ENCODE measurements at regions not wholly inside any gene's neighbourhood (a gene's known extent, or its start where the extent isn't known, plus 50 kb on each side); places are given as distances from the start of the nearest gene placed in this dataset.

DNA sequence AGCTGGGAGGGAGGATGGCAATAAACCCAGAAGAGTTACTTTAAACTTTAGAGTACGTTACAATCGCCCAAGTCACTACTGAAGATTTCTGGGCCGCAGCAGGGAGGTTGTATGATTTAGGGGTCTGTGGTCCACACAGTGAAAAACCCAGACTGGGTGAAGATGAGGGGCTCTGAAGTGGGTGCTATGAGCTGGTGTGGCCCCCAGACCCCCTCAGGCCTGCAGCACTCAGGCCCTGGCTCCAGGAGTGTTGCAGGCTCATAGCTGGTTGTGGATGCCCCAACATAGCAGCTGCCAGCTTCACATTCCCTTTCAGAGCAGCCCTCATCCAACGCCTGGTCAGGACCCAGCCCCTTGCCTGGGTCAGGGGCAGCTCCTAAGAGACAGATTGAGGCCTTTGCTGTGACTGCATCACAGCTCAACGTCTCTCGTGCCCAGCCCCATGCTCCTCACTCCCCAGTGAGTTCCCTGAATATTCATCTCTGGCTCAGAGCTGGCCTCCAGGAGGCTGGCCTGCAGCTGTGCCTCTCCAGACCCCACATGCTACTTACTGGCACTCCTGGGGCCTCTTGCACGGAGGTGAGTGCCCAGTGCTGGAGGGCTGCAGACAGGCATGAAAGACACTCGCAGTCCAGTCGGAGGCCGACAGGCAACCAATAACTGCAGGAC lies 94.5 kb upstream of the MYCN start:
- no peaks in the 10 kb centered on the region for H3K36me3 Mint-ChIP-seq (ENCODE audit: low read depth)
- peaks cover 3% of the 10 kb centered on the region for H3K9me3 Mint-ChIP-seq
- H3K4me1 Mint-ChIP-seq (ENCODE audit: low read depth) = no peaks in the 10 kb centered on the region
- ChIA-PET CTCF (no interaction called here), POLR2A (no interaction called here)
- ATAC-seq (ENCODE audit: poor library complexity) (no peak), DNase-seq (no peak)
- H3K4me1 ChIP-seq (ENCODE audit: insufficient read depth, low read length) = no peaks in the 10 kb centered on the region
- H3K27me3 Mint-ChIP-seq = no peaks in the 10 kb centered on the region
- peaks cover 5 to 30% of the 10 kb centered on the region in 2 experiments for H3K9me3 ChIP-seq (ENCODE audit: control insufficient read depth in 1 of 2, insufficient read depth in 1 of 2, low read length in 2 of 2)
- no peak overlapping the region for H3K27ac Mint-ChIP-seq
- TF ChIP-seq, protein P1, sequence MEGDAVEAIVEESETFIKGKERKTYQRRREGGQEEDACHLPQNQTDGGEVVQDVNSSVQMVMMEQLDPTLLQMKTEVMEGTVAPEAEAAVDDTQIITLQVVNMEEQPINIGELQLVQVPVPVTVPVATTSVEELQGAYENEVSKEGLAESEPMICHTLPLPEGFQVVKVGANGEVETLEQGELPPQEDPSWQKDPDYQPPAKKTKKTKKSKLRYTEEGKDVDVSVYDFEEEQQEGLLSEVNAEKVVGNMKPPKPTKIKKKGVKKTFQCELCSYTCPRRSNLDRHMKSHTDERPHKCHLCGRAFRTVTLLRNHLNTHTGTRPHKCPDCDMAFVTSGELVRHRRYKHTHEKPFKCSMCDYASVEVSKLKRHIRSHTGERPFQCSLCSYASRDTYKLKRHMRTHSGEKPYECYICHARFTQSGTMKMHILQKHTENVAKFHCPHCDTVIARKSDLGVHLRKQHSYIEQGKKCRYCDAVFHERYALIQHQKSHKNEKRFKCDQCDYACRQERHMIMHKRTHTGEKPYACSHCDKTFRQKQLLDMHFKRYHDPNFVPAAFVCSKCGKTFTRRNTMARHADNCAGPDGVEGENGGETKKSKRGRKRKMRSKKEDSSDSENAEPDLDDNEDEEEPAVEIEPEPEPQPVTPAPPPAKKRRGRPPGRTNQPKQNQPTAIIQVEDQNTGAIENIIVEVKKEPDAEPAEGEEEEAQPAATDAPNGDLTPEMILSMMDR (IDR thresholded peaks at IDR 0.05) = no peak
- no peak overlapping the region for H3K4me3 ChIP-seq (ENCODE audit: low read length)
- no peak overlapping the region for H3K27ac ChIP-seq (ENCODE audit: low read depth in 1 of 2, low read length in 2 of 2)
- no peaks in the 10 kb centered on the region for H3K36me3 ChIP-seq (ENCODE audit: insufficient read depth, low read length)
- intact Hi-C loops (cut with DNase I, micrococcal nuclease) = no loop called here
- H3K4me3 Mint-ChIP-seq = no peak overlapping the region
- no peaks in the 10 kb centered on the region for H3K27me3 ChIP-seq (ENCODE audit: control insufficient read depth in 1 of 2, insufficient read depth in 2 of 2, low read length in 2 of 2)

DNA sequence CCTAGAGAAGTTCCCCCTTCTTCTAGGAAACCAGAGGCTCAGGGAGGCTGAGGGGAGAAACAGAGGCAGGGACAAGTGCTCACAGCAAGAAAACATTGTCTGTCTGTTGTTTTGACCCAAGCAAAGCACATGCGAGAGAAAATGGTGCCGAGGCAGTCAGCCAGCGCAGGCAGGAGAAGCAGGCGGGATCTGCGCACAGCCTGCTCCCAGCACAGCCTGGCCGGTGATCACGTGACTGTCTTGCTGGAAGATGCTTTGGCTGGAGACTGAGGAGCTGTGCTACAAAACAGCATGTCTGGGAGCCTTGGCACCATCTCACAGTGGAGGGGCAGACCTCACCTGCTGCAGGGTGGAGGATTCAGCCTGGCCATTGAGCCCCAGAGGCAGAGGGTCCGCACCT lies 93.7 kb upstream of the MYCN start:
- H3K36me3 Mint-ChIP-seq (ENCODE audit: low read depth) = no peaks in the 10 kb centered on the region
- H3K27me3 ChIP-seq (ENCODE audit: control insufficient read depth in 1 of 2, insufficient read depth in 2 of 2, low read length in 2 of 2) = no peaks in the 10 kb centered on the region
- no peak overlapping the region for H3K27ac Mint-ChIP-seq
- TF ChIP-seq, protein P1 (IDR thresholded peaks at IDR 0.05) = no peak
- DNase-seq (no peak), ATAC-seq (ENCODE audit: poor library complexity) (no peak)
- no peak overlapping the region for H3K4me3 Mint-ChIP-seq
- no peaks in the 10 kb centered on the region for H3K4me1 Mint-ChIP-seq (ENCODE audit: low read depth)
- peaks cover 3% of the 10 kb centered on the region for H3K9me3 Mint-ChIP-seq
- intact Hi-C loops (cut with DNase I, micrococcal nuclease) = no loop called here
- ChIA-PET POLR2A (no interaction called here), CTCF (no interaction called here)
- no peak overlapping the region for H3K27ac ChIP-seq (ENCODE audit: low read depth in 1 of 2, low read length in 2 of 2)
- H3K4me1 ChIP-seq (ENCODE audit: insufficient read depth, low read length) = no peaks in the 10 kb centered on the region
- H3K4me3 ChIP-seq (ENCODE audit: low read length) = no peak overlapping the region
- H3K27me3 Mint-ChIP-seq = no peaks in the 10 kb centered on the region
- no peaks in the 10 kb centered on the region for H3K36me3 ChIP-seq (ENCODE audit: insufficient read depth, low read length)
- H3K9me3 ChIP-seq (ENCODE audit: control insufficient read depth in 1 of 2, insufficient read depth in 1 of 2, low read length in 2 of 2) = peaks cover 5 to 30% of the 10 kb centered on the region in 2 experiments

DNA sequence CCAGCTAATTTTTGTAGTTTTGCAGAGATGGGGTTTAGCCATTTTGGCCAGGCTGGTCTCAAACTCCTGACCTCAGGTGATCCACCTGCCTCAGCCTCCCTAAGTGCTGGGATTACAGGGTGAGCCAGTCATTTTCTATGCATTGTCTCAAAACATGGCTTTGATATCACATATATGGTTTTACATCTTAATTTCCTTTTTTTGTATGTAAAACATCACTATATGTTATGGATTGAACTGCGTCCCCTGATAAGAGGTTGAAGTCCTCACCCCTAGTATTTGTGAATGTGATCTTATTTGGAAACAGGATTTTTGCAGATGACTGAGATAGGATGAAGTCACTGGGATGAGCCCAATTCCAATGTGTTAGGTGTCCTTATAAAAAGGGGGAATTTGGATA lies 89.8 kb upstream of the MYCN start:
- intact Hi-C loops (cut with DNase I, micrococcal nuclease) = no loop called here
- H3K4me1 Mint-ChIP-seq (ENCODE audit: low read depth) = no peaks in the 10 kb centered on the region
- peaks cover 6% of the 10 kb centered on the region for H3K27me3 Mint-ChIP-seq
- ChIA-PET POLR2A (no interaction called here), CTCF (interaction anchor here (0.8 kb wide), 1 partner anchor 10 kb away, joined by 3 read pairs; no protein-coding TSS in a partner anchor)
- peaks cover 3% of the 10 kb centered on the region for H3K9me3 Mint-ChIP-seq
- Histone ChIP-seq H3K9me3 (ENCODE audit: control insufficient read depth in 1 of 2, insufficient read depth in 1 of 2, low read length in 2 of 2) (peaks cover 5 to 30% of the 10 kb centered on the region in 2 experiments), H3K36me3 (ENCODE audit: insufficient read depth, low read length) (no peaks in the 10 kb centered on the region), H3K27ac (ENCODE audit: low read depth in 1 of 2, low read length in 2 of 2) (no peak overlapping the region), H3K4me3 (ENCODE audit: low read length) (no peak overlapping the region), H3K4me1 (ENCODE audit: insufficient read depth, low read length) (no peaks in the 10 kb centered on the region), H3K27me3 (ENCODE audit: control insufficient read depth in 1 of 2, insufficient read depth in 2 of 2, low read length in 2 of 2) (no peaks in the 10 kb centered on the region)
- H3K27ac Mint-ChIP-seq = no peak overlapping the region
- ATAC-seq (ENCODE audit: poor library complexity) = no peak
- TF ChIP-seq, protein P1 (IDR thresholded peaks at IDR 0.05) = no peak
- no peak for DNase-seq
- no peak overlapping the region for H3K4me3 Mint-ChIP-seq
- H3K36me3 Mint-ChIP-seq (ENCODE audit: low read depth) = no peaks in the 10 kb centered on the region
